GM21447 (cell line): ENCODE measurements at regions not wholly inside any gene's neighbourhood (a gene's known extent, or its start where the extent isn't known, plus 50 kb on each side); places are given as distances from the start of the nearest gene placed in this dataset.
"Not testable (repeated sequence)": the region's sequence is repeated elsewhere in the genome, so short reads cannot be mapped to it uniquely, and the experiment has no call there.

ENCODE experiments used
- ATAC-seq: cut with Tn5 transposase; IDR thresholded peaks from one replicate; pipeline ENCODE4 v1.9.1; 2021; ENCODE audit not compliant: unreplicated experiment

DNA sequence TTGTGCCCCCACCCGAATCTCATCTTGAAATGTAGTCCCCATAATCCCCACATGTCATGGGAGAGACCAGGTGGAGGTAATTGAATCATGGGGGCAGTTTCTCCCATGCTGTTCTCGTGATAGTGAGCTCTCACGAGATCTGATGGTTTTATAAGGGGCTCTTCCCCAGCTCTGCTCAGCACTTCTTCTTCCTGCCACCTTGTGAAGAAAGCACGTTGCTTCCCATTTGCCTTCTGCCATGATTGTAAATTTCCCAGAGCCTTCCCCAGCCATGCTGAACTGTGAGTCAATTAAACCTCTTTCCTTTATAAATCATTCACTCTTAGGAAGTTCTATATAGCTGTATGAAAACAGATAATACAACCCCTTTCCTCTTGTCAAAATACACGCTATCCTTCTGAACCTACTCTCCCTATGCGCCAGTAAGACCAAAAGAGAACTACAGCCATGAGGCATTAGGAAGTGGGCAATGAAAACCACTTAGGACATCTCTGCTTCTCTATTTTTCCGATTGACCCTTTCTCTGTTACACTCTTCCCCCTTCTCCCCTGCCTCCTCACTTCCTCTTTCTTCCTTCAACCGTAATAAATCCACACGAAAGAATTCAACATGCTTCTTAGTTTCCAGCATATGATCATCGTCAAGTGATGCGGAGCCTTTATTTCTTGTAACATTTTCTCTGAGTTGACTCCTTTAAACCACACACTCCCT is 101.2 kb upstream of the WDR11 start:
- ATAC-seq, result no peak

DNA sequence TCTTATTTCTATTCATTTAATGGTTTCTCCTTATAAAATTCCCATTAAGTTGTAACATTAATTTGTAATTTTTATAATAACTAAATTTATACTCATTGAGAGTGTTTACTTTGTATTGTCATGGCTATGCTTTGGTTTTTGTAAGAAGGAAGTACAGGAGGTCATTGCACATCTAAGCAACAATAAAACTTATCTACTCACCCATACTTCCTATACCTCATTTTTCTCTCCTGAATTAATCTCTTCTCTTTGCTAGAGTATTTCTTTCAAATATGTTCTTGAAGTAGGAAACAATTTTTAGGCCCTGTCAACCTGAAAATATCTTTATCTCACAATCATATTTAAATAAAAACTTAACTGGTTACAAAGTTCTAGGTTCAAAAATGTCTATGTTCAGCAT is 95.4 kb upstream of the WDR11 start:
- no peak for ATAC-seq

DNA sequence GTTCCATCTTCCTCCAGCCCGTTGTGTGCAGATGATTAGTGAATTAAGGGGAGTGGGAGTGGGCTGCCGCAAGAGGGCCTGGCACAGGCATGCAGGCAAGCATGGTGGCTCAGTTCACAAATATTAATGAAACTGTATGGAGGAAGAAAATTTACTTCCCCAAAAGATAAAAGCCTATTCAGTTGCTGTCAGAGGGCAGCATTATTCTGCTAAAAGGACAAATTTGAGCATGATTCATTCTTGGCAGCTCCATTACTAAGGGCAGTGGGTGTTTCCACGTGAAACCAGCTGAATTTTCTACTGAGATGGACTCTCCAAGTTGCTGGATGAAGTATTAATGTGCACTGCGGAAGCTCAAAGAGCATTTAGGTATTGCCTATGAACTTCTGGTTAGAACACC is 90.9 kb upstream of the WDR11 start:
- no peak for ATAC-seq

DNA sequence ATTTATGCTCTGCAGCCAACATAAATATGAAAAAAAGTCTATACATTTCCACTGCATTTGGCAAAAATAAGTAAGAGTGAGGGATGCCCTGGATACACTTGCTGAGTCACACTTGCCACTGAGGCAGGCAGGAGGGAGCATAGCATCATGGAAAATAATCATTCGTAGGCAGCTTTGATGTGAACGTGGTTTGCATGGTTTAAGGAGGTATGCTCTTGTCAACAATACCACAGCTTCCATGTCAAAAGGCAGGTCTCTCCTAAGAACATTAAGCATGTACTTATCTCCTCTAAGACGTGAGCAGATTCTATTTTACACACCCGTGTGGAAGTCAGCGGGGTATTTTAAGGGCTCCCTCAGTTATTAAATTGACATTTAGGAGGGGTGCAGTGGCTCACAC is 89.2 kb upstream of the WDR11 start:
- no peak for ATAC-seq

DNA sequence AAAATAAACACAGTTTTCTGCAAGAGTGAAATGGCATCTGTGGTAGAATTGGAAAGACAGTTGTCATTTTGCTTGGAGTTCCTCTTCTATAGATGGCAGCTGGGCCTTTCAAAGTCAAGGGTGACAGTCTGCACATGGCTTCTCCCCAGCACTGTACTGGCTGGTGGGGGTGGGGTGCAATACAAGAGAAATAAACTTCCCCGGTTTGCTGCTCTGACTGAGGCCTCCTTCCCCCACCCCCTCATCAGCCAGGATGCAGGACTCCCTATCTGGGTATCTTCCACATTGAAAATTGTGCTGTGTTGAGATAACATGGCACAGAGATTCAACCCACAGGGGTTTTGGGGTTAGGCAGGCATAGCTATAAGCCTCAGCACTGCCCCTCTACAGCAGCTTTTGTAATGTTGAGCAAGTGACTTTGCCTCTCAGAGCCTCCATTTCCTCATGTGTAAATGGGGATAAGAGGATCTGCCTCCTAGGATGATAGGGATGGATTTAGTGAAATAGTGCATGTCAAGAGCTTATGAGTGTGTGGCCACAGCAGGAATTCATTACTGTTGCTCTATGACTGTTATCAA is 85.8 kb upstream of the WDR11 start:
- no peak for ATAC-seq

DNA sequence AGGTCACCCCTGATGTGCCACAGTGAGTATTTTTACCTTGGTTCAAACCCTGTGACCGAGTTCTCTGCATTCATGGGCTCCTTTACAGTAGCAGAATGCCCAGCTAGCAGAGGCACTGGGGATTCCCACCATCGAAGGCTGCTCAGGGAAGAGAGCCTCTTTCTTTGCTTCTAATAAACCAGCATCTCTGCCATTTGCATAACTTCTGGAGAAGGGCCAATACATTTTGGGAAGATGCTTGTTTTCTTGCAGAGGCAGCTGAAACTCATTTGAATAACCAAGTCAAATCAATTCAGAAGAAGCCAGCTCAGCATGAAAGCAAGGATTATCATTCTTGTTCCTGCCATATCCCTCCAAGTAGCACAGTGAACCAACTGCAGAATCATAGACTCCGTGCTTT is 82.9 kb upstream of the WDR11 start:
- no peak for ATAC-seq

DNA sequence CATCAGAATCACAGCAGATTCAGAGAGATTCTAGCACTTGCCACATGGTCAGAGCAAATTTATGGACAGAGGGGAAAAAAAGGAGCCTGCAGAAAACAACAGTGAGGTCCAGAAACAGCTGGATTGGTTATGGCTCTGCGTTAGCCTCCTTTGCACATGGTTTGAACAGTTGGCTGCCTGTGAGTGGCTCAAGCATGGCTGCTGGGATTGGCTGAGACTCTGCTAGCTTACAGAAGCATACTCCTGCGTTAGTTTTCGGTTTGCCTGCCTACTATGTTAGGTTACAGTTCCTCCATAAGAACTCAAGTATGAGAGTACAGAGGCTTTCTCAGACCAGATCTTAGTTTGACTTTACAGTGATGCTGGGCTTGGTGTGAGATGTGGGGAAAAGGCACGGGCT is 80.7 kb upstream of the WDR11 start:
- ATAC-seq, result no peak

DNA sequence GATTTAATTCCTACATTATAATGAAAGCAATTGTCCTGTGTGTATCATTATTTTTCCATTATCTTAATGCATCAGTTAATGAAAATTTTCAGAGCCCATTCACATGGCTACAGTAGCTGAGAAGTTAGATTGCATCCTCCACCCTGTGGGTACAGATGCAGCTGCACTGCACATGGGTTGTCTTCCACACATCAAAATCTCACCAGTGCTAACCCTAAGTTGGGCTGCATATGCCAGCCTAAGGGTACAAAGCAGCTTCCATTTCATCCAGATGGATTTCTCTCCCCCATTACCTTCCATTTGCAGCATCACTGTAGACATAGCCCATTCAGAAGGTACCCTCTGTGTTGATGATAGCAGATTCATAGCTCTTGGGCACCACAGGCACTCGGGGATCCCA is 74.7 kb upstream of the WDR11 start:
- no peak for ATAC-seq

DNA sequence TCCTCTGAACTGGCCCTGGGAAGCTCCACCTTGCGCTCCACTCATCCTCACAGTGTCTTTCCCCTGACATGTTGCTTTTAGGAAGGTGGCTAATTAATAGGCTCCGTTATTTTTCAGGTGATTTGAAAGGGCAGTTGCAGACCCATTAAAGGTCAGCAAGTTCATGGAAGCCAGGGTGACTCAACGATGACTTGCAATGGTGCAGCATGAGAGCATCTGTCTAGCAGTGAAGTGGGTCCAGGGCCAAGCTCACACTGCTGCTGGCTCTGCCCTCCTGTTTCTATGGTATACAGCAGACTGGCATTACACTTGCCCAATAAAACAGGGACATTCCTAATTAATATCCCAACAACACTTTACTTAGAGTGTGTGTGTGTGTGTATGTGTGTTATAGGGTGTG is 68.8 kb upstream of the WDR11 start:
- ATAC-seq, result no peak

DNA sequence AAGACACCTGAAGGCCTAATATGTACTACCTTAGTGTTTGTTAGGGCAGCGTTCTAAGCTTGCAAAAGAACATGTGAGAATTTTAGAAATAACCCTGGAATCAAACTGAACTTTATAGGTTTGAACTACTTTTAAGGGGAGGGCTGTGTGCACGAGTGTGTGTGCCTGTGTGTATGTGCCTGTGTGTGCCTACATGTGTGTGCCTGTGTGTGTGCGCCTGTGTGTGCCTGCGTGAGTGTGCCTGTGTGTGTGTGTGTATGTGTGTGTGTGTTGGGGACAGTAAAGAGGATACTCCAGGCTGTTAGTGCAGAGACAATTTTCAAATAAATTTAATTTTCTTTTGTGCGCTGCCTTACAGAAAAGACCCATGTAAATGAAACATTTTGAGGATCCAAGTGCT is 68.1 kb upstream of the WDR11 start:
- no peak for ATAC-seq

DNA sequence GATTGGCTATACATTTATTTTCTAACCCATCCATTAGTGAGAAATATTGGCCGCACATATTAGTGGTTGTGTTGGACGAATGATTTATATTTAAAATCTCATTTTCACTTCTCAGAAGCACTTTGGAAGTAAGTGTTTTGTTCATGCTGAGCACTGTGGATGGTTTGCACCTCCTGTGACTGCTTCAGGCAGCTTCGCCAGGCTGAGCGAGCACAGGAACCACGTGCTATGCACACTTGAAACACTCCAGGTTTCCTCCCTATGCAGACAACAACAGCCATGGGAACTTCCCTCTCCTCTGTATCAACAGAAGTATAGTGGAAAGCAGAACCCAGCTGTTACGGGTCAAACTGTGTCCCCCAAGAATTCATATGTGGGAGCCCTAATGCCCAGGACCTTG is 67.3 kb upstream of the WDR11 start:
- ATAC-seq, result no peak

DNA sequence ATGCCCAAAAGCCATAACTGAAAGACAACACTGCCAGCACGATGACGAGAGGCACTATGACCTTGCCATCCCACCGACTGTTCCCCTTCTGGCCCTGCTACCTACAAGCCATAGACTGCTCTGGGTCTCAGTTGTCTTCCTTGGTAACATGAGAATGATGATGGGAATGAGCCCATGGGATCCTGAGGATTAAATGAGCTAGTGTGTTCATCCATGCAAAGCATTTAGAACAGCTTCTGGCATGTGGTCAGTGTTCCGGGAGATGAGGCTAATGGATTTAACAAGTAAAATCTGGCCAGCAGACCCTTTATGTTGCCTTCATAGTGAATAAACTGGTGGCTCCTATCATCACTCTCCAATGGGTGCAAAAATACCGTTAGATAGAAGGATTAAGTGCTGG is 62.4 kb upstream of the WDR11 start:
- no peak for ATAC-seq

DNA sequence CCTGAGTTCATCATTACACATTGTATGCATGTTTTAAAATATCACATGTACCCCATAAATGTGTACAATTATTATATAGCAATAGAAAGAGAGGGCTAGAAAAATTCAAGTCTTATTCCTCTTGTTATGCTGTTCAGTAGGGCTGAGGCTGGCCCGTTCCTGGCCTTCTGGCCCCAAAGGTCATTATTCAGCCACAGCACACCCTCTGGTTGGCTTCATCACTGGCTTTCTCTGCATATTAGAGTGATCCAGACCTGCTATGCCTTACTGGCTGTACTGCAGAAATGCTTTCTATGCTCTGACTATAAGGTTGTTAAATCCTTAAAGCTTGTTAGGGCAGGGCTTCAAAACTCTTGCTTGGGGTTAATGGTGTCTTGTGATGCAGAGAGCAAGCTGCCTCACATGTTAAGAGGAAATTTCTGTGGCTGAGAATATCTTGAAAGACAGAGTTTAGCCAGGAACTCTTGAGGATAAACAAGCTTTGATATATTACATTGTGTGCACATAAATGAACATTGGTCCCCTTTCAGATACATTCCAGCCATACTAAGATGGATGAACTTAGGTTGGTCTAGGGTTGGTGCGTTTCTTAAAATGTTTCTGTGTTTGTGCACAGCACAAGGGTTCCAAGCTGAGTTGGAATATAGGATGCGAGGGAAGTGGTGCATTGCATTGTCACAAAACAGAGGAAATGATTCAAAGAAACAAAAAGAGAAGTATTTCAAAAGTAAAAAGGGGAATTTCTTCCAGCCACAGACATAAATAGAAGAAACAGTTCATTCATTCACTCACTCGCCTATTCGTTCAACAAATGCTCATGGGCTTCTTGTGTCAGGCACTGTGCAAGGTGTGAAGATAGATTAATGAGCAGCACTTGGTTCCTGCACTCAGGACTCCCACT is 61.6 kb upstream of the WDR11 start:
- ATAC-seq, result no peak

DNA sequence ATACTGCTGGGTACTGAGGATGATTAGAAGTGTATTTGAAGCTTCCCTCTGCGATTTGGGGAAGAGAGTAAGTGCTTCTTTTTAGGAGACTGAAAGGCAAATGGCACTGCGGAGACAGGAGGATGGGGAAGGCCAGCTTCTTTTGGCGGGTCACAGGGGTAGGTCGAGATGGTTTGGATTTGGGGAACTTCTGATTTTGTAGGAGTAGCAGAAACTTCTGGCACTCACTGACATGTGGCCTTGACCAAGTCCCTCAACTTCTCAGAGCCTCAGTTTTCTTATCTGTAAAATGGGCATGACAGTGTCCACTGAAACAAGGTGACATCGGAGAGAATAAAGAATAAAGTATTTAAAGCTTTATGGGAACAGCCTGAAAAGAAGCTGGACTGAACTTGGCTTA is 59.8 kb upstream of the WDR11 start:
- no peak for ATAC-seq

DNA sequence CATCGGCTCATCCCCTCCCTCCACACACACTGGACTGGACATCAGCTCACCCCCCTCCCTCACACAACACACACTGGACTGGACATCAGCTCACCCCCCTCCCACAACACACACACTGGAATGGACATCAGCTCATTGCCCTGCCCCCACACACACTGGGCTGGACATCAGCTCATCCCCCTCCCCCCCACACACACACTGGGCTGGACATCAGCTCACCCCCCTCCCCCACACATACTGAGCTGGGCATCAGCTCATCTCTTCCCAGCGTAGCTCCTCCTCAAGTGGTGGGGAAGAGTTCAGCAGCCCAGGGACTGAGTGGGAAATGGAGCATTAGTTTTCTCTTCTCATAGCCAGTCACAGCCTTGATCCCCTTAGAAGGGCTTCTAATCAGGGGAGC is 58.1 kb upstream of the WDR11 start:
- ATAC-seq, result no peak

DNA sequence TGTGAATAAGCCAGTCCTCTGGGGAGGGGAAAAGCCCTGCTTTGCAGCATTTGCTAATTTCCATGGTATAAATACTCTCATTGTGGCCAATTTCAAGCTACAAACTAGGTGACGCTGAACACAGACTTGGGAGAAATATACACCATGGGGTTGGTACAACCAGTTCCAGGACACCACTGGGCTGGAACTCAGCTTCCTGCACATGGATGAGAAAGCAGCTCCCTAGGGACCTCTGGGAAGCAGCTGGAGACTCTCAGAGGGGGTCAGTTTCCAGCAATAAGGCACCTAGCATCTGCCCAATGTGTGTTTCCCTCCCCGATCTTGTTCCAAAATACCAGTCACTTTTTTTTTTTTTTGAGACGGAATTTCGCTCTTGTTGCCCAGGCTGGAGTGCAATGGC is 56.8 kb upstream of the WDR11 start:
- no peak for ATAC-seq

DNA sequence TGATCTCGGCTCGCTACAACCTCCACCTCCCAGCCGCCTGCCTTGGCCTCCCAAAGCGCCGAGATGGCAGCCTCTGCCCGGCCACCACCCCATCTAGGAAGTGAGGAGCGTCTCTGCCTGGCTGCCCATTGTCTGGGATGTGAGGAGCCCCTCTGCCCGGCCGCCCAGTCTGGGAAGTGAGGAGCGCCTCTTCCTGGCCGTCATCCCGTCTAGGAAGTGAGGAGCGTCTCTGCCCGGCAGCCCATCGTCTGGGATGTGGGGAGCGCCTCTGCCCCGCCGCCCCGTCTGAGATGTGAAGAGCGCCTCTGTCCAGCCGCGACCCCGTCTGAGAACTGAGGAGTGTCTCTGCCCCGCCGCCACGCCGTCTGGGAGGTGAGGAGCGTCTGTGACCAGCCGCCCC is 52.9 kb upstream of the WDR11 start:
- not testable (repeated sequence) for ATAC-seq

DNA sequence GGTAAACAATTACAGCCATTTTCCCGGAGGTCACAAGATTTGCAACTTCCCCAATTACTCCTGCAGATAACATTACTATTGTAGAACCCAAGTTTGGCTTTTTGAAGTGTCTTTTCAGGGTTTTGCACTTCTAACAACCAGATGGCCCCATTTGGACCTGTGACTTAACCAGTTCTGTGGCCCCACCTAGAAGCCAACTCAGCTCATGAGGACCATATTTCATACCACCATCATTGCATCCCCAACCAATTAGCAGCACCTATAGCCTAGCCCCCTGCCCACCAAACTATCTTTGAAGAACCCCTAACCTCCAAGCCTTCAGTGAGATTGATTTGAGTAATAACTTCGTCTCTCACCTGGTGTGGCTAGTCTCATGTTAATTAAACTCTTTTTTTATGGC is 51.3 kb upstream of the WDR11 start:
- ATAC-seq, result no peak

DNA sequence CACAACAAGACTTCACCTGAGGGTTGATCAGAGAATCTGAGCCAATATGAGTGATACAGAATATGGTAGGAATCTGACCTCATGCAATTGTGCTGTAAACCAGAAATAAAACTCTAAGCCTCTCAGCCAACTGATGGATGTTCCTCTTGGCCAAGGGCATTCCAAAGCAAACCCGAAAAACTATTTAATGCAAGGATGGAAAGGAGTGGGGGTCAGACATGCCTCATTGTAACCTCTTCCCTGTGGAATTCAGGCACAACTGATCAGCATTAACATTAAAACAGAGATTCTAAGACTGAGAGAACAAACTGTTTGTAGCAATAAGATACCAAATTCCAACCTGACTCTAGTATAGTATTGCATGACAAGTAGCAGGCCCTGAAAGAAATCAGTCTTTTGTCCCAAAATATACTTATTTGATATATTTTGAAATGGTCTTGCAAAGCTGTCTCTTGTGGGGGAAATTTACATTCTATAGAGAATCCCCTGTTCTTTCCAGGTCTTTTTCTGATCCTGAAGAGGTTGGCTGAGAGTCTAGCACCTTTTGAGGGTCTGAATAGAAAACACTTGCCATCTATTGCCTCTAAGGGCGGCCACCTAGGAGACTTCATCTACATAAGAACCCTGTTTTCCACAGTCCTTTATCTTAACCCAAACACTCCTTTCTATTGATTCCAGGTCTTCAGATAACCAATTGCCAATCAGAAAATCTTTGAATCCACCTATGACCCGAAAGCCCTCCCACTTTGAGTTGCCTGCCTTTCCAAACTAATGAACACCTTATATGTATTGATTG is 50.4 kb upstream of the WDR11 start:
- ATAC-seq, result no peak
